Sigmoid colon (tissue), 3 donors: ENCODE measurements at regions not wholly inside any gene's neighbourhood (a gene's known extent, or its start where the extent isn't known, plus 50 kb on each side); places are given as distances from the start of the nearest gene placed in this dataset.

Experiments
- POLR2A ChIP-seq, 2 donors: fragments of 450-650 bp; IDR thresholded peaks; one replicate each; pipeline ENCODE4 v1.6.1; 2016; ENCODE audit warnings: antibody characterized with exemption in 2 of 2, mild to moderate bottlenecking in 2 of 2, moderate library complexity in 2 of 2
- TF ChIP-seq, protein P1 (sequence below), 4 experiments: fragments of 450-650 bp in 3 of 4; fragments of 200-600 bp in 1 of 4; IDR thresholded peaks; one replicate each; pipeline ENCODE4 v1.5.1; 2016 to 2019; ENCODE audit warnings: antibody characterized with exemption in 4 of 4, mild to moderate bottlenecking in 3 of 4, moderate library complexity in 2 of 4

DNA sequence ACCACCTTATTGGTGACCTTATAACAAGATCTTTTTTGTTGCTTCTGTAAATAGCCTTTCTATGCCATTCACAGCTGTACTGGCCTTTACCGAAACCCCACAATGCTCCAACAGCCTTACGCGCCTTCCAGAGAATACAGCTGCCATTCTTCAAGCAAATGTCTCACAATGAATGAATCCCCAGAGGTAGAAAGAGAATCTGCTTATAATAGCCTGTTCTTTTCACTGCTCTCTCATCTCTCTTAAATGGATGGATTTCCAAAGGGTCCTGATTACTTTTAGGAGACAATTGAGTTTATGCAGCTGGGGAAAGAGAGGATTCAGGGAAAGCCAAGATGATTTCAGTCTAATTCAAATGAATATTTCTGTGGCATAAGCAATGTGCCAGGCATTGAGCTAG, 183.1 kb upstream of the PDE1C start:
- TF ChIP-seq, protein P1, sequence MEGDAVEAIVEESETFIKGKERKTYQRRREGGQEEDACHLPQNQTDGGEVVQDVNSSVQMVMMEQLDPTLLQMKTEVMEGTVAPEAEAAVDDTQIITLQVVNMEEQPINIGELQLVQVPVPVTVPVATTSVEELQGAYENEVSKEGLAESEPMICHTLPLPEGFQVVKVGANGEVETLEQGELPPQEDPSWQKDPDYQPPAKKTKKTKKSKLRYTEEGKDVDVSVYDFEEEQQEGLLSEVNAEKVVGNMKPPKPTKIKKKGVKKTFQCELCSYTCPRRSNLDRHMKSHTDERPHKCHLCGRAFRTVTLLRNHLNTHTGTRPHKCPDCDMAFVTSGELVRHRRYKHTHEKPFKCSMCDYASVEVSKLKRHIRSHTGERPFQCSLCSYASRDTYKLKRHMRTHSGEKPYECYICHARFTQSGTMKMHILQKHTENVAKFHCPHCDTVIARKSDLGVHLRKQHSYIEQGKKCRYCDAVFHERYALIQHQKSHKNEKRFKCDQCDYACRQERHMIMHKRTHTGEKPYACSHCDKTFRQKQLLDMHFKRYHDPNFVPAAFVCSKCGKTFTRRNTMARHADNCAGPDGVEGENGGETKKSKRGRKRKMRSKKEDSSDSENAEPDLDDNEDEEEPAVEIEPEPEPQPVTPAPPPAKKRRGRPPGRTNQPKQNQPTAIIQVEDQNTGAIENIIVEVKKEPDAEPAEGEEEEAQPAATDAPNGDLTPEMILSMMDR (IDR thresholded peaks at IDR 0.05) = no peak
- no peak for TF ChIP-seq POLR2A (IDR thresholded peaks at IDR 0.05)
